CD4-positive, alpha-beta T cell treated with Interleukin-6 for 4 hours (primary cell): ENCODE measurements at regions not wholly inside any gene's neighbourhood (a gene's known extent, or its start where the extent isn't known, plus 50 kb on each side); places are given as distances from the start of the nearest gene placed in this dataset.
"Not testable (repeated sequence)": the region's sequence is repeated elsewhere in the genome, so short reads cannot be mapped to it uniquely, and the experiment has no call there.

ENCODE experiments used
- DNase-seq: peaks from one replicate; pipeline ENCODE4 v3.0.0-alpha.2; 2020; ENCODE audit warnings: mixed read lengths

DNA sequence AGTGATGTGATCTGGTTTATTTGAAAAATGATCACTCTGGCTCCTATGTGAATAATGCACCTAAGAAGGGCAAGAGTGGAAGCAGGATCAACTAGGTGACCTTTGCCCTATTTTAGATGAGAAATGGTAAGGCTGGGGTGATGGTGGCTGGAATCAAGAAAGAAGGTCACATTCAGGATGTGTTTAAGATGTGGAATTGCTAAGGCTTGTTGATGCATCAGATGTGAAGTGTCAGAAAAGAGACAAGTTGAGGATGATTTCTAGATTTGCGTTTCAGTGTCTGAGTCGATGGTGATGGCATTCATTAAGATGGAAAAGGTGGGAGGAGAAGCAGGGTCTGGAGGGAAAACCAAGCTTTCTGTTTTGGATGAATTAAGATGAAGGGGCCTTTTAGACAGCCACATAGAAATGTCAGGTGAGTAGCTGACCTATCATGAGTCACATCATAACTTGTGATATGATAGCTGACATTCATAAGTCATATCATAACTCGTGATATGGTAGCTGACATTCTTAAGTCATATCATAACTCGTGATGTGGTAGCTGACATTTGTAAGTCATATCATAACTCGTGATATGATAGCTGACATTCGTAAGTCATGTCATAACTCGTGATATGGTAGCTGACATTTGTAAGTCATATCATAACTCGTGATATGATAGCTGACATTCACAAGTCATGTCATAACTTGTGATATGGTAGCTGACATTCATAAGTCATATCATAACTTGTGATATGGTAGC lies 101.2 kb upstream of the SEC11C start:
- DNase-seq, result no peak

GRCh38 chr18:59039040-59039320 lies 100.7 kb upstream of the SEC11C start:
- not testable (repeated sequence) for DNase-seq

- DNase-seq, result no peak
Observed at GRCh38 chr18:59039449-59039848, 100.2 kb upstream of the SEC11C start.

DNA sequence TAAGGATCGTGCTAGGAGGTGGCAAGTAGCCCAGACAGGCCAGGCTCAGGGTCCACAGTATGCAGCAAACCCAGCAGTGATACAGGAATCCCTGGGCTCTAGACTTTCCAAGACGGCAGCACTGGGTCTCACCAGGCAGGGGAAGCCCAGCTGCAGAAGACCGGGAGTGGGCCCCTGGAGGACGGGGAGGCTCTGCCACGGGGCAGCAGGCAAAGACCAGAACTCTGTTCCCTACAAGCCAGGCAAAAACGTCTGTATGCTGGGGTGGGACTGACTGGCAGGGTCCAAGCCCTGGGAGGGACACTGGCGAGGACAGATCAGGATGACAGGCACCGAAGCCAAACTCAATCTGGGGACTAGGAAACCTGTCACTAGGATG lies 98.9 kb upstream of the SEC11C start:
- DNase-seq, result no peak

DNA sequence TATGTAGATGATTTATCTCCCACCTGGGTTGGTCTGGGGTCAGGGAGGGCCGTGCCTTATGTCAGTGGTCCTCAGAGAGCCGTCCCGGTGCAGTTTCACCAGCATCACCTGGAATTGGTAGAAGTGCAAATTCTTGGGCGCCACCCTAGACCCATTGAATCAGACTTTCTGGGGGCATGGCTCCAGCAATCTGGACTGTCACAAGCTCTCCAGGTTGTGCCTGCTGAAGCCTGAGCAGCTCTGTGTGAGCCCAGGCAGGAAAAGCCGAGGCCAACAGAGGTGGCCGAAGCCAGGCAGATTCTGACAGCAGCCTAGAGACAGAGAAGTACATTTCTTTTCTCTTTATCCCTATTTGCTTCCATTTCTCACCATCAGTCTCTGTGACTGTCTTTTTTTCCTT lies 98.4 kb upstream of the SEC11C start:
- no peak for DNase-seq

DNA sequence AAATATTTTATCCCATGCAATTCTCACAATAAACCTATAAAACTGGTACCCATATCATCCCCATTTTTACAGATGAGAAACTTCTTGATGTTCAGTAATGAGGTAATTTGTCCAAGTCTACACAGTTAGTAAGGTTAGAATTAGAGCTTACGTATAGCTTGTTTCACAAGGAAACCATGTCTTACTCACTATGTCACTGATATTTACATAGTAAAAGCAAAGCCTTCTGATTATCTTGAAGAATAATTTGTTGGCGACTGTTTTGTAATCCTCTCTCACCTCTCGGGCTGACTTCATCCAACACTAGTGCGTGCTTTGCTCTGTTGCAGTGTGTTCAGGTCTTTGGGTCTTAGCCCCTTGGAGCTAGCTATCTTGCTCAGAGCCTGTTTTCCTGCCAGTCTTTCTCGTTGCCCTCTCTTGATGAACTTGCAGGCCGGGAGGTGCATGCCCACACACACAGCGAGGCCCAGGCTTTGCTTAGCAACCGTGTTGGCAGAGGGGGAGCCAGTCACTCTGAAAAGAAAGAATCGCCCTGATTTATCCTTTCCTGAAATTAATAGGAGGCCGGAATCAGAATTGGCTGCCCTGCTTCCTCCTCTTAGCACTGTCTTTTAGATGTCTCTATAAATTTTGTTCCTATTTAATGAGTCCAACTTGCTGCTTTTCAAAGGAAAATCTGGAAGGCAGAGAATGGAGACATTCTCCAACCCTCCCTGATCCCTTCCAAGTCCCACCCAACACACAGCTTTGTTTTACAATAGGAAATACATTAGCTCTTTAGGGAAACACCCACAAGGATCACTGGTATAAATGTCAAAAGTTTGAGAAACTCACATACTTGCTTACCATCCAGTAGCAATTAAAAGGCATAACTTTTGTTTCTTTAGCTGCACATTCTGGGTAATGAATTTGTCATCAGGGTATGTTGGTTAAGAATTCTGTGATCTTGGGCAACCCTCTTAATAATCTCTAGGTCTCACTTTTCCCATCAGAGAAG lies 97.6 kb upstream of the SEC11C start:
- DNase-seq, result no peak

DNA sequence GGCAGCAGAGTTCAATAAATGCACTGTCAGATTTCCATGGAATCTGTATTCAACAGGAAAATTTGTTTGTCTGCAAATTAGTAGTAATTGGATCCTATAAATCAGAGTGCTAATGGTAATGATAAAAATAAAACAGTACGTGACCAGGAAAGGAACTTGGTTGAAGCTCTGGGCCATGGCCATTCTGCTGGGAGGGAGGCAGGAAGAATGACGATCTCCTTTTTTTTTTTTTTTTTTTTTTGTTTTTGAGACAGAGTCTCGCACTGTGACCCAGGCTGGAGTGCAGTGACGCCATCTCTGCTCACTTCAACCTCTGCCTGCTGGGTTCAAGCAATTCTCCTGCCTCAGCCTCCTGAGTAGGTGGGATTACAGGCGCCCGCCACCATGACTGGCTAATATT lies 94.8 kb upstream of the SEC11C start:
- no peak for DNase-seq

DNA sequence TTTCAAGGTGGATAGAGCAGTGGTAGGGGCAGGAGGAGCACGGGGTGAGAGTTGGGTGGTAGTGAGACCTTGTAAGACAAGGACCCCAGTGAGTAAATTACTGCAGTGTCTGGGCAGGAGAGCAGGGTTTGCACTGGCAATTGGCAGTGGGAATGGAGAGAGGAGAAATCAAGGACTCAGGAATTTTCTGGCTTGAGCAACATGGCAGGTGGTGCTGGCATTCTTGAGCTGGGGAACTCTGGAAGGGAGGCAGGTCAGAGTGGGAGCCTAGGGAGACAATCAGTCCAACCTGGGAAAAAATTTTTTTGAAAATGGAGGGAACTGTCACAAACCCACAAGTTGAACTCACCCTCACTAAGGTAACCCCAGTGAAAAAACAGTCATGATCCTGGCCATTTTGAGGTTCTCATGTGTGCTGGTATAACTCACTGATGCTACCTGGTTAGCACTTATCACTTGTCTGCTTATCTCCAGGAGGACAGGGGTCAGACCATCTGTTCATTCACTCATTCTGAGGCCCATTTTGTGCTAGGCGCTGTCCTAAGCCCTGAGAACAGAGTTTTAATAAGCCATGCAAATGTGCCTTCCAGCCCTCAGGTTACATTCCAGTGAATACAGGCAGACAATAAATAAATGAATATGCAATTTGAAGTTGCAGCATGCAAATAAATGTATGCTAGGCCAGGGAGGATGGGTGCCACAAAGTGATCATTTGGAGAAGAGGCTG lies 92.2 kb upstream of the SEC11C start:
- no peak for DNase-seq

DNA sequence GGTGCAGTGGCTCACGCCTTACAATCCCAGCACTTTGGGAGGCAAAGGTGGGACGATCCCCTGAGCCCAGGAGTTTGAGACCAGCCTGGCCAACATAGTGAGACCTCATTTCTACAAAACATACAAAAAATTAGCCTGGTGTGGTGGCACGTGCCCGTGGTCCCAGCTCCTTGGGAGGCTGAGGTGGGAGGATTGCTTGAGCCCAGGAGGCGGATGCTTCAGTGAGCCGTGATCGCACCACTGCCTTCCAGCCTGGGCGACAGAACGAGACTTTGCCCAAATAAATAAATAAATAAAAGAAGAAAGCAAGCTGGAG lies 91.7 kb upstream of the SEC11C start:
- no peak for DNase-seq

- no peak for DNase-seq
Observed at GRCh38 chr18:59048378-59048777, 91.3 kb upstream of the SEC11C start.

- DNase-seq, result no peak
Observed at GRCh38 chr18:59049721-59050660, 89.7 kb upstream of the SEC11C start.

- DNase-seq, result no peak
Observed at GRCh38 chr18:59050661-59051057, 89.0 kb upstream of the SEC11C start.

GRCh38 chr18:59051470-59052165 lies 88.1 kb upstream of the SEC11C start:
- DNase-seq, result no peak

- DNase-seq, result no peak
Observed at GRCh38 chr18:59052965-59053820, 86.5 kb upstream of the SEC11C start.

- DNase-seq, result no peak
Observed at GRCh38 chr18:59054496-59055287, 85.0 kb upstream of the SEC11C start.

GRCh38 chr18:59055345-59056032 lies 84.2 kb upstream of the SEC11C start:
- no peak for DNase-seq

DNA sequence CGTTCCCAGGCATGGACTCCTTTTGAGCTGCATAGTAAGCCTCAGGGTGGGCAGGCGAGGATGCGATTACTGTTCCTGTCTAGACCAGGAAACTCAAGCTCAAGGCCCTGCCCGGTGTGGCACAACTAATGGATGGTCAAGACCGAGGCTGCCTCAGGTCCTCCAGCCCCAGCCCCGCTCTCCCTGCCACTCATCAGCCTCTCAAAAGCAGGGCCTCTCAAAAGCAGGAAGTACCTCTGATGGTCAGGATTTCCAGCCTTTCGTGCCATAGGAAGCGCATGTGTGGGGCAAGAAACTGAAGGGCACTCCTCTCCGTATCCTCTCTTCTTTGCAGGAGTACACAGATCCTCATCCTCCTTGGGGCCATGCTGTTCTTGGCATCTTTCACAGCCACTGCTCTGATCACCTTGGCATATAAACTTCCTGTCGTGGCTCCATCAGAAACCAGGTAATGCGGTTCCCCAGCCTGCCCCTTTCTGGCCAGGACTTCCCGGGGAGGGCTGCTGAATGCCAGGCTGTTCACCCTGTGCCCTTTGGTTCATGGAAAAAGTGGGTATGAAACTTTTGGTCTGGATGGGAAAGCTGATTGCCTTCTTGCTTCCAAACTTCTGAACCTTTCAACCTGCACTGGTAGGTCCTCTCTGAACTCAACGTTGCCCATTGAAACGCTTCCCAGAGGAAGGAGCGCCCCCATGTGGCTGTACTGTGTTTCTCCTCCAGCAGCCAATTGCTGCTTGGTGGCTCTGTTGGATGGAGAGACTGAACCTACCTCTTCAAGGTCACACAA lies 82.8 kb upstream of the SEC11C start:
- DNase-seq, result peak; percentile 58

GRCh38 chr18:59057493-59057795 lies 82.2 kb upstream of the SEC11C start:
- DNase-seq, result no peak

- DNase-seq, result no peak
Observed at GRCh38 chr18:59057969-59058368, 81.7 kb upstream of the SEC11C start.
